GM23338 (cell line): ENCODE measurements at regions not wholly inside any gene's neighbourhood (a gene's known extent, or its start where the extent isn't known, plus 50 kb on each side); places are given as distances from the start of the nearest gene placed in this dataset.

Source experiments
- ATAC-seq: fragments of 200-7000 bp; cut with Tn5 transposase; 3 replicates; pipeline ENCODE4 v1.9.1; 2020
- DNase-seq: peaks from one replicate; pipeline ENCODE4 v3.0.0-alpha.2; 2015; ENCODE audit warnings: low spot score
- H2AFZ ChIP-seq: fragments of 200-600 bp; sonication (generic); 2 replicates; pipeline ENCODE4 v1.8.0; 2016; ENCODE audit warnings: antibody characterized with exemption, mild to moderate bottlenecking, moderate library complexity
- H3F3A ChIP-seq: fragments of 200-600 bp; sonication (generic); replicated peaks from 2 replicates; pipeline ENCODE4 v1.8.0; 2017; ENCODE audit warnings: antibody characterized with exemption, mixed run types, low read depth
- H3K27ac ChIP-seq: fragments of 200-600 bp; sonication (generic); 2 replicates; pipeline ENCODE4 v1.6.1; 2016; ENCODE audit warnings: low read depth
- H3K27me3 ChIP-seq: fragments of 200-600 bp; sonication (generic); 2 replicates; pipeline ENCODE4 v1.8.0; 2016; ENCODE audit warnings: mild to moderate bottlenecking, mixed run types, moderate library complexity; ENCODE audit not compliant: insufficient read depth
- H3K36me3 ChIP-seq: fragments of 200-600 bp; sonication (generic); 2 replicates; pipeline ENCODE4 v1.8.0; 2016; ENCODE audit warnings: mild to moderate bottlenecking; ENCODE audit not compliant: insufficient read depth
- H3K4me1 ChIP-seq: fragments of 200-600 bp; sonication (generic); 2 replicates; pipeline ENCODE4 v1.8.0; 2016; ENCODE audit warnings: mild to moderate bottlenecking, moderate library complexity; ENCODE audit not compliant: insufficient read depth
- H3K4me2 ChIP-seq: fragments of 200-600 bp; sonication (generic); 2 replicates; pipeline ENCODE4 v1.7.1; 2017; ENCODE audit warnings: mixed run types
- H3K4me3 ChIP-seq: fragments of 200-600 bp; sonication (generic); 2 replicates; pipeline ENCODE4 v1.6.1; 2016; ENCODE audit warnings: mixed run types
- H3K79me2 ChIP-seq: fragments of 200-600 bp; sonication (generic); replicated peaks from 2 replicates; pipeline ENCODE4 v1.8.0; 2017; ENCODE audit warnings: mild to moderate bottlenecking; ENCODE audit not compliant: insufficient read depth
- H3K9me2 ChIP-seq: fragments of 200-600 bp; sonication (generic); 2 replicates; pipeline ENCODE4 v1.8.0; 2017; ENCODE audit not compliant: insufficient read depth
- H4K20me1 ChIP-seq: fragments of 200-600 bp; sonication (generic); replicated peaks from 2 replicates; pipeline ENCODE4 v1.8.0; 2017; ENCODE audit warnings: mild to moderate bottlenecking; ENCODE audit not compliant: insufficient read depth
- H3K27ac Mint-ChIP-seq: 2 replicates; pipeline ENCODE4 v1.8.0; 2020; ENCODE audit warnings: inconsistent platforms, mild to moderate bottlenecking, moderate library complexity, mixed read lengths
- H3K27me3 Mint-ChIP-seq: 3 replicates; pipeline ENCODE4 v1.8.0; 2022; ENCODE audit warnings: low read depth, mild to moderate bottlenecking, moderate library complexity, mixed read lengths, inconsistent platforms; ENCODE audit not compliant: insufficient read depth, poor library complexity
- H3K36me3 Mint-ChIP-seq: 3 replicates; pipeline ENCODE4 v1.8.0; 2021; ENCODE audit warnings: low read depth, mild to moderate bottlenecking, inconsistent platforms, moderate library complexity, mixed read lengths
- H3K4me1 Mint-ChIP-seq: 3 replicates; pipeline ENCODE4 v1.8.0; 2020; ENCODE audit warnings: mild to moderate bottlenecking, inconsistent platforms, mixed read lengths
- H3K4me3 Mint-ChIP-seq: 3 replicates; pipeline ENCODE4 v1.8.0; 2021; ENCODE audit warnings: moderate library complexity, mild to moderate bottlenecking, inconsistent platforms, mixed read lengths
- H3K9me3 Mint-ChIP-seq: 3 replicates; pipeline ENCODE4 v1.8.0; 2020; ENCODE audit warnings: moderate library complexity, mild to moderate bottlenecking, inconsistent platforms, mixed read lengths
- CREB1 ChIP-seq: fragments of 250-450 bp; sonication (Bioruptor Pico); IDR thresholded peaks from 2 replicates; pipeline ENCODE4 v1.5.0; 2020; ENCODE audit warnings: low read depth, mild to moderate bottlenecking, moderate library complexity
- EZH2 ChIP-seq: fragments of 200-600 bp; sonication (generic); IDR thresholded peaks from one replicate; pipeline ENCODE4 v1.8.0; 2017; ENCODE audit warnings: antibody characterized with exemption, mild to moderate bottlenecking, low read depth; ENCODE audit not compliant: unreplicated experiment
- JUNB ChIP-seq: IDR thresholded peaks from one replicate; pipeline ENCODE4 v1.6.1; 2016; ENCODE audit warnings: antibody characterized with exemption; ENCODE audit not compliant: unreplicated experiment
- NANOG ChIP-seq: IDR thresholded peaks from 2 replicates; pipeline ENCODE4 v1.6.1; 2016; ENCODE audit warnings: antibody characterized with exemption, borderline replicate concordance
- POLR2AphosphoS5 ChIP-seq: IDR thresholded peaks from 2 replicates; pipeline ENCODE4 v1.6.1; 2016; ENCODE audit warnings: antibody characterized with exemption, low read depth
- REST ChIP-seq: IDR thresholded peaks from one replicate; pipeline ENCODE4 v1.6.1; 2018; ENCODE audit warnings: antibody characterized with exemption; ENCODE audit not compliant: unreplicated experiment
- STAT1 ChIP-seq: IDR thresholded peaks from one replicate; pipeline ENCODE4 v1.6.1; 2016; ENCODE audit warnings: antibody characterized with exemption; ENCODE audit not compliant: unreplicated experiment
- ZNF331 ChIP-seq: fragments of 250-450 bp; sonication (Bioruptor Pico); IDR thresholded peaks from 2 replicates; pipeline ENCODE4 v1.5.0; 2020; ENCODE audit warnings: low read depth, mild to moderate bottlenecking, moderate library complexity
- ZNF462 ChIP-seq: fragments of 250-450 bp; sonication (Bioruptor Pico); IDR thresholded peaks from 2 replicates; pipeline ENCODE4 v1.5.0; 2020; ENCODE audit warnings: mild to moderate bottlenecking, moderate library complexity
- TF ChIP-seq, protein P1 (sequence below), 2 experiments: fragments of 200-600 bp in 1 of 2; sonication (generic) in 1 of 2; conservative IDR thresholded peaks; 2 replicates each; pipeline versions ENCODE4 v1.5.1 to v1.6.1; 2016 to 2017; ENCODE audit warnings: antibody characterized with exemption in 2 of 2, low read depth in 2 of 2, mild to moderate bottlenecking in 2 of 2, moderate library complexity in 1 of 2
- TF ChIP-seq, protein P2 (sequence below): IDR thresholded peaks from 2 replicates; pipeline ENCODE4 v1.6.1; 2016; ENCODE audit warnings: antibody characterized with exemption

- Mint-ChIP-seq H3K36me3 (peaks cover 12% of the 10 kb centered on the region; the same call in 2 of the 3 replicates), H3K9me3 (peaks cover 29% of the 10 kb centered on the region), H3K4me3 (no peak overlapping the region; the same call in 2 of the 3 replicates), H3K4me1 (no peaks in the 10 kb centered on the region), H3K27me3 (peaks cover 6% of the 10 kb centered on the region), H3K27ac (no peak overlapping the region)
- 0 out of 2 replicates have a peak, but pooled peaks cover 5% of the 10 kb centered on the region for H3K36me3 ChIP-seq
- H3K4me2 ChIP-seq, result no peak overlapping the region
- no peak for TF ChIP-seq STAT1
- TF ChIP-seq, protein P1, sequence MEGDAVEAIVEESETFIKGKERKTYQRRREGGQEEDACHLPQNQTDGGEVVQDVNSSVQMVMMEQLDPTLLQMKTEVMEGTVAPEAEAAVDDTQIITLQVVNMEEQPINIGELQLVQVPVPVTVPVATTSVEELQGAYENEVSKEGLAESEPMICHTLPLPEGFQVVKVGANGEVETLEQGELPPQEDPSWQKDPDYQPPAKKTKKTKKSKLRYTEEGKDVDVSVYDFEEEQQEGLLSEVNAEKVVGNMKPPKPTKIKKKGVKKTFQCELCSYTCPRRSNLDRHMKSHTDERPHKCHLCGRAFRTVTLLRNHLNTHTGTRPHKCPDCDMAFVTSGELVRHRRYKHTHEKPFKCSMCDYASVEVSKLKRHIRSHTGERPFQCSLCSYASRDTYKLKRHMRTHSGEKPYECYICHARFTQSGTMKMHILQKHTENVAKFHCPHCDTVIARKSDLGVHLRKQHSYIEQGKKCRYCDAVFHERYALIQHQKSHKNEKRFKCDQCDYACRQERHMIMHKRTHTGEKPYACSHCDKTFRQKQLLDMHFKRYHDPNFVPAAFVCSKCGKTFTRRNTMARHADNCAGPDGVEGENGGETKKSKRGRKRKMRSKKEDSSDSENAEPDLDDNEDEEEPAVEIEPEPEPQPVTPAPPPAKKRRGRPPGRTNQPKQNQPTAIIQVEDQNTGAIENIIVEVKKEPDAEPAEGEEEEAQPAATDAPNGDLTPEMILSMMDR (conservative IDR thresholded peaks at IDR 0.05; ENCODE audit: low read depth in 2 of 2), result no peak
- no peak for TF ChIP-seq POLR2AphosphoS5
- TF ChIP-seq REST, result no peak
- TF ChIP-seq ZNF462 (CRISPR knock-in tag), result no peak
- no peak for TF ChIP-seq CREB1 (CRISPR knock-in tag)
- no peak for TF ChIP-seq JUNB
- TF ChIP-seq, protein P2, sequence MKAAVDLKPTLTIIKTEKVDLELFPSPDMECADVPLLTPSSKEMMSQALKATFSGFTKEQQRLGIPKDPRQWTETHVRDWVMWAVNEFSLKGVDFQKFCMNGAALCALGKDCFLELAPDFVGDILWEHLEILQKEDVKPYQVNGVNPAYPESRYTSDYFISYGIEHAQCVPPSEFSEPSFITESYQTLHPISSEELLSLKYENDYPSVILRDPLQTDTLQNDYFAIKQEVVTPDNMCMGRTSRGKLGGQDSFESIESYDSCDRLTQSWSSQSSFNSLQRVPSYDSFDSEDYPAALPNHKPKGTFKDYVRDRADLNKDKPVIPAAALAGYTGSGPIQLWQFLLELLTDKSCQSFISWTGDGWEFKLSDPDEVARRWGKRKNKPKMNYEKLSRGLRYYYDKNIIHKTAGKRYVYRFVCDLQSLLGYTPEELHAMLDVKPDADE, result no peak
- TF ChIP-seq EZH2, result no peak
- no peak for TF ChIP-seq ZNF331 (CRISPR knock-in tag)
- no peak for TF ChIP-seq NANOG
- no peaks in the 10 kb centered on the region for H3K4me1 ChIP-seq
- H4K20me1 ChIP-seq, result no peaks in the 10 kb centered on the region
- H3K27ac ChIP-seq, result no peak overlapping the region
- no peaks in the 10 kb centered on the region for H3K27me3 ChIP-seq
- no peaks in the 10 kb centered on the region for H3K79me2 ChIP-seq
- DNase-seq (no peak), ATAC-seq (no peak)
- H3F3A ChIP-seq, result no peaks in the 10 kb centered on the region
- H3K9me2 ChIP-seq, result no peaks in the 10 kb centered on the region
- H2AFZ ChIP-seq, result no peak overlapping the region; the same call in 1 of the 2 replicates
- no peak overlapping the region for H3K4me3 ChIP-seq
Observed at GRCh38 chr11:69385832-69386427, 92.0 kb downstream of the MYEOV start.
